OCI-LY7 (cell line): ENCODE measurements at regions not wholly inside any gene's neighbourhood (a gene's known extent, or its start where the extent isn't known, plus 50 kb on each side); places are given as distances from the start of the nearest gene placed in this dataset.

ENCODE experiments used
- EZH2phosphoT487 ChIP-seq: fragments of 200-600 bp; sonication (generic); IDR thresholded peaks from 2 replicates; pipeline ENCODE4 v1.6.1; 2018; ENCODE audit warnings: low read depth, borderline replicate concordance, mild to moderate bottlenecking, mixed run types, antibody characterized with exemption, low read length, moderate library complexity, mixed read lengths
- TF ChIP-seq, protein P1 (sequence below): fragments of 200-600 bp; sonication (generic); conservative IDR thresholded peaks from 2 replicates; pipeline ENCODE4 v1.5.1; 2014; ENCODE audit warnings: mild to moderate bottlenecking, antibody characterized with exemption, low read length, moderate library complexity, mixed read lengths

DNA sequence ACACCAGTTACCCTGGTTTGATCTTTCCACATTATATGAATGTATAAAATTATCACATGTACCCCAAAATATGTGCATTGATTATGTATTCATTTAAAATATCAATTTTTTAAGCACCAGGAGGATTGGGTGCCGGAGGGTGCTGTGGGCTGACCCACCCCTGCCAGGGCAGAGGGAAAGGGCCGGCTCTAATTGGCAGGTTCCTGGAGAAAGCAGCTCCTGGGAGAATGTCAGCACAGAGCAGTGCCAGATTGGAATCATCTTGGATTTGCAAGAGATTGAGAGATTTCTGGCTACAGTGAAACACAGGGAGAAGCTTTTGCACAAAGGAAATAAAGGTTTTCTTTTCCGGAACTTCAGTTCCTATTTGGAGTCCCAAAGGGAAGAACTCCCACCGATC is 264.4 kb upstream of the TCERG1L start:
- TF ChIP-seq, protein P1, sequence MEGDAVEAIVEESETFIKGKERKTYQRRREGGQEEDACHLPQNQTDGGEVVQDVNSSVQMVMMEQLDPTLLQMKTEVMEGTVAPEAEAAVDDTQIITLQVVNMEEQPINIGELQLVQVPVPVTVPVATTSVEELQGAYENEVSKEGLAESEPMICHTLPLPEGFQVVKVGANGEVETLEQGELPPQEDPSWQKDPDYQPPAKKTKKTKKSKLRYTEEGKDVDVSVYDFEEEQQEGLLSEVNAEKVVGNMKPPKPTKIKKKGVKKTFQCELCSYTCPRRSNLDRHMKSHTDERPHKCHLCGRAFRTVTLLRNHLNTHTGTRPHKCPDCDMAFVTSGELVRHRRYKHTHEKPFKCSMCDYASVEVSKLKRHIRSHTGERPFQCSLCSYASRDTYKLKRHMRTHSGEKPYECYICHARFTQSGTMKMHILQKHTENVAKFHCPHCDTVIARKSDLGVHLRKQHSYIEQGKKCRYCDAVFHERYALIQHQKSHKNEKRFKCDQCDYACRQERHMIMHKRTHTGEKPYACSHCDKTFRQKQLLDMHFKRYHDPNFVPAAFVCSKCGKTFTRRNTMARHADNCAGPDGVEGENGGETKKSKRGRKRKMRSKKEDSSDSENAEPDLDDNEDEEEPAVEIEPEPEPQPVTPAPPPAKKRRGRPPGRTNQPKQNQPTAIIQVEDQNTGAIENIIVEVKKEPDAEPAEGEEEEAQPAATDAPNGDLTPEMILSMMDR, result no peak
- TF ChIP-seq EZH2phosphoT487, result no peak
